ENCODE measurements at regions not wholly inside any gene's neighbourhood (a gene's known extent, or its start where the extent isn't known, plus 50 kb on each side); places are given as distances from the start of the nearest gene placed in this dataset.

DNA sequence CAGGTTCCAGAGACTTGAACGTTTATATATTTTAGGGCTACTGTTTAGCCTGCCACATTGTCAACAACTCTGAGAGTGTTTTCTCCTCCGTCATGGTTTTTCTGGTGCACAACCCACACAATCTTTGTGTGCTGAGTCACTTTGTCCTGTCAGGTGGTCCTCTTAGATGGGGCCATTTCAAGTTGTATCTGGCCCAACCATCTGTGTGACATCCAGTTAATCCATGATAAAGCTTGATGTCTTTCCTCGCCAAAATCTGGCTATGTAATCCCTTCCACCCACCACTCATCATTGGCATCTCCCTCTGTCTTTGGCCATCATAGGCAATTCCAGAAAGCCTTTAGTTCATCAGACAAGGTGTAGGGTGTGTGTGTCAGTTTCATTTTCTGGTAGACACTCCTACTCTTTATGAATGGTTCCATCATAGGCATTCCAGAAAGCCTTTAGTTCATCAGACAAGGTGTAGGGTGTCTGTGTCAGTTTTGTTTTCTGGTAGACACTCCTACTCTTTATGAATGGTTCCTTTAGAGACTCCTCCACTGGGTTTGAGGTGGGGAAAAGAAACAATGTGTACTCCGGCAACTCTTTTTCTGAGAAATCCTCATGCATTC lies 282.0 kb upstream of the ACTBL2 start:
- TF ChIP-seq, protein P1, sequence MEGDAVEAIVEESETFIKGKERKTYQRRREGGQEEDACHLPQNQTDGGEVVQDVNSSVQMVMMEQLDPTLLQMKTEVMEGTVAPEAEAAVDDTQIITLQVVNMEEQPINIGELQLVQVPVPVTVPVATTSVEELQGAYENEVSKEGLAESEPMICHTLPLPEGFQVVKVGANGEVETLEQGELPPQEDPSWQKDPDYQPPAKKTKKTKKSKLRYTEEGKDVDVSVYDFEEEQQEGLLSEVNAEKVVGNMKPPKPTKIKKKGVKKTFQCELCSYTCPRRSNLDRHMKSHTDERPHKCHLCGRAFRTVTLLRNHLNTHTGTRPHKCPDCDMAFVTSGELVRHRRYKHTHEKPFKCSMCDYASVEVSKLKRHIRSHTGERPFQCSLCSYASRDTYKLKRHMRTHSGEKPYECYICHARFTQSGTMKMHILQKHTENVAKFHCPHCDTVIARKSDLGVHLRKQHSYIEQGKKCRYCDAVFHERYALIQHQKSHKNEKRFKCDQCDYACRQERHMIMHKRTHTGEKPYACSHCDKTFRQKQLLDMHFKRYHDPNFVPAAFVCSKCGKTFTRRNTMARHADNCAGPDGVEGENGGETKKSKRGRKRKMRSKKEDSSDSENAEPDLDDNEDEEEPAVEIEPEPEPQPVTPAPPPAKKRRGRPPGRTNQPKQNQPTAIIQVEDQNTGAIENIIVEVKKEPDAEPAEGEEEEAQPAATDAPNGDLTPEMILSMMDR (IDR thresholded peaks at IDR 0.05 in 8 of 11, conservative IDR thresholded peaks at IDR 0.05 in 3 of 11), result no peak
- TF ChIP-seq POLR2A (IDR thresholded peaks at IDR 0.05), result no peak

Data from spleen (tissue), 7 donors.